ENCODE measurements at regions not wholly inside any gene's neighbourhood (a gene's known extent, or its start where the extent isn't known, plus 50 kb on each side); places are given as distances from the start of the nearest gene placed in this dataset.

GRCh38 chr6:44701637-44702101 is 314.2 kb downstream of the CDC5L start:
- H3K27me3 ChIP-seq (ENCODE audit: insufficient read depth, low read length, poor library complexity, severe bottlenecking): no peaks in the 10 kb centered on the region
- H3K4me2 ChIP-seq (ENCODE audit: low read depth, low read length, poor library complexity, severe bottlenecking): no peak overlapping the region
- no peaks in the 10 kb centered on the region for H3K9me3 ChIP-seq (ENCODE audit: insufficient read depth, low read depth, low read length)
- no peaks in the 10 kb centered on the region for H3K36me3 ChIP-seq (ENCODE audit: insufficient read depth, low read length)
- H4K20me1 ChIP-seq (ENCODE audit: insufficient read depth, low read length, poor library complexity, severe bottlenecking): no peaks in the 10 kb centered on the region
- no peaks in the 10 kb centered on the region for H3K79me2 ChIP-seq (ENCODE audit: insufficient read depth, low read length)
- no peak overlapping the region for H2AFZ ChIP-seq (ENCODE audit: low read length)
- H3K4me3 ChIP-seq (ENCODE audit: low read length, poor library complexity, severe bottlenecking): no peak overlapping the region
- no peak for TF ChIP-seq CTCF (conservative IDR thresholded peaks at IDR 0.05; ENCODE audit: low read length)
- TF ChIP-seq EZH2phosphoT487 (IDR thresholded peaks at IDR 0.05; ENCODE audit: borderline replicate concordance): no peak
- H3K4me1 ChIP-seq (ENCODE audit: insufficient read depth, low read length, poor library complexity, severe bottlenecking): no peaks in the 10 kb centered on the region
- no peak overlapping the region for H3K9ac ChIP-seq (ENCODE audit: low read depth, low read length, poor library complexity, severe bottlenecking)
- H3F3A ChIP-seq (ENCODE audit: low read depth): no peaks in the 10 kb centered on the region
- H3K9me2 ChIP-seq (replicated peaks; ENCODE audit: low read depth, low read length): no peaks in the 10 kb centered on the region

GRCh38 chr6:44702292-44702691 is 314.8 kb downstream of the CDC5L start:
- Histone ChIP-seq H3K4me3 (ENCODE audit: low read length, poor library complexity, severe bottlenecking) (no peak overlapping the region), H3K4me1 (ENCODE audit: insufficient read depth, low read length, poor library complexity, severe bottlenecking) (no peaks in the 10 kb centered on the region), H3K9me3 (ENCODE audit: insufficient read depth, low read depth, low read length) (no peaks in the 10 kb centered on the region), H4K20me1 (ENCODE audit: insufficient read depth, low read length, poor library complexity, severe bottlenecking) (no peaks in the 10 kb centered on the region), H3K27me3 (ENCODE audit: insufficient read depth, low read length, poor library complexity, severe bottlenecking) (no peaks in the 10 kb centered on the region), H3K36me3 (ENCODE audit: insufficient read depth, low read length) (no peaks in the 10 kb centered on the region), H3F3A (ENCODE audit: low read depth) (no peaks in the 10 kb centered on the region), H3K9ac (ENCODE audit: low read depth, low read length, poor library complexity, severe bottlenecking) (no peak overlapping the region), H3K9me2 (replicated peaks; ENCODE audit: low read depth, low read length) (no peaks in the 10 kb centered on the region), H3K79me2 (ENCODE audit: insufficient read depth, low read length) (no peaks in the 10 kb centered on the region), H2AFZ (ENCODE audit: low read length) (no peak overlapping the region), H3K4me2 (ENCODE audit: low read depth, low read length, poor library complexity, severe bottlenecking) (no peak overlapping the region)
- TF ChIP-seq EZH2phosphoT487 (IDR thresholded peaks at IDR 0.05; ENCODE audit: borderline replicate concordance) (no peak), CTCF (conservative IDR thresholded peaks at IDR 0.05; ENCODE audit: low read length) (no peak)

- no peak overlapping the region for H3K4me2 ChIP-seq (ENCODE audit: low read depth, low read length, poor library complexity, severe bottlenecking)
- no peak for TF ChIP-seq CTCF (conservative IDR thresholded peaks at IDR 0.05; ENCODE audit: low read length)
- TF ChIP-seq EZH2phosphoT487 (IDR thresholded peaks at IDR 0.05; ENCODE audit: borderline replicate concordance): no peak
- H4K20me1 ChIP-seq (ENCODE audit: insufficient read depth, low read length, poor library complexity, severe bottlenecking): no peaks in the 10 kb centered on the region
- no peaks in the 10 kb centered on the region for H3F3A ChIP-seq (ENCODE audit: low read depth)
- H3K79me2 ChIP-seq (ENCODE audit: insufficient read depth, low read length): no peaks in the 10 kb centered on the region
- H3K4me1 ChIP-seq (ENCODE audit: insufficient read depth, low read length, poor library complexity, severe bottlenecking): no peaks in the 10 kb centered on the region
- no peak overlapping the region for H2AFZ ChIP-seq (ENCODE audit: low read length)
- no peaks in the 10 kb centered on the region for H3K27me3 ChIP-seq (ENCODE audit: insufficient read depth, low read length, poor library complexity, severe bottlenecking)
- no peaks in the 10 kb centered on the region for H3K9me2 ChIP-seq (replicated peaks; ENCODE audit: low read depth, low read length)
- H3K9ac ChIP-seq (ENCODE audit: low read depth, low read length, poor library complexity, severe bottlenecking): no peak overlapping the region
- H3K4me3 ChIP-seq (ENCODE audit: low read length, poor library complexity, severe bottlenecking): no peak overlapping the region
- H3K9me3 ChIP-seq (ENCODE audit: insufficient read depth, low read depth, low read length): no peaks in the 10 kb centered on the region
- H3K36me3 ChIP-seq (ENCODE audit: insufficient read depth, low read length): no peaks in the 10 kb centered on the region
Observed at GRCh38 chr6:44704240-44705150, 317.0 kb downstream of the CDC5L start.

Data from Loucy (cell line).